CD4-positive, alpha-beta memory T cell (primary cell): ENCODE measurements at regions not wholly inside any gene's neighbourhood (a gene's known extent, or its start where the extent isn't known, plus 50 kb on each side); places are given as distances from the start of the nearest gene placed in this dataset.
"Not testable (repeated sequence)": the region's sequence is repeated elsewhere in the genome, so short reads cannot be mapped to it uniquely, and the experiment has no call there.

ENCODE experiments used
- CTCF ChIA-PET: fragments of 350-600 bp; sonication (Branson Sonifier 250); formaldehyde crosslinking; loops from one replicate; lab custom pipeline; 2021; ENCODE audit warnings: inconsistent platforms; ENCODE audit not compliant: partially characterized antibody; lab: Charles Lee
- POLR2A ChIA-PET: fragments of 350-600 bp; sonication (Branson Sonifier 250); formaldehyde crosslinking; loops from one replicate; lab custom pipeline; 2021; ENCODE audit not compliant: partially characterized antibody; lab: Charles Lee
- DNase-seq, 5 donors: peaks; one replicate each; pipeline versions ENCODE4 v3.0.0 to v3.0.0-alpha.2; 2020 to 2022; ENCODE audit warnings: mixed read lengths in 1 of 5
- H3K27ac ChIP-seq: one replicate; pipeline ENCODE4 v1.7.0; 2013; ENCODE audit warnings: low read depth, low read length
- H3K27me3 ChIP-seq: 2 replicates; pipeline ENCODE4 v1.7.0; 2013; ENCODE audit warnings: mild to moderate bottlenecking, low read length, moderate library complexity; ENCODE audit not compliant: insufficient read depth
- H3K36me3 ChIP-seq: 2 replicates; pipeline ENCODE4 v1.7.0; 2013; ENCODE audit warnings: mild to moderate bottlenecking, low read length, moderate library complexity; ENCODE audit not compliant: insufficient read depth
- H3K4me1 ChIP-seq: 2 replicates; pipeline ENCODE4 v1.7.0; 2013; ENCODE audit warnings: mild to moderate bottlenecking, low read length, moderate library complexity; ENCODE audit not compliant: insufficient read depth
- H3K4me3 ChIP-seq, 2 donors: one replicate each; pipeline ENCODE4 v1.7.0; 2013; ENCODE audit warnings: low read length in 2 of 2, mild to moderate bottlenecking in 1 of 2
- H3K9me3 ChIP-seq, 2 donors: one replicate each; pipeline ENCODE4 v1.7.0; 2013; ENCODE audit warnings: low read length in 2 of 2, control low read depth in 1 of 2; ENCODE audit not compliant: control insufficient read depth in 1 of 2
- H3K27ac Mint-ChIP-seq, 7 donors: one replicate each; pipeline ENCODE4 v1.8.0; 2020 to 2021; ENCODE audit warnings: mixed read lengths in 7 of 7, mild to moderate bottlenecking in 6 of 7, inconsistent platforms in 3 of 7, moderate library complexity in 3 of 7
- H3K27me3 Mint-ChIP-seq, 2 donors: one replicate each; pipeline ENCODE4 v1.8.0; 2020 to 2021; ENCODE audit warnings: mixed read lengths in 2 of 2
- H3K36me3 Mint-ChIP-seq, 2 donors: one replicate each; pipeline ENCODE4 v1.8.0; 2020 to 2021; ENCODE audit warnings: mixed read lengths in 2 of 2, inconsistent platforms in 1 of 2, mild to moderate bottlenecking in 1 of 2
- H3K4me1 Mint-ChIP-seq, 4 donors: one replicate each; pipeline ENCODE4 v1.8.0; 2020 to 2021; ENCODE audit warnings: mixed read lengths in 4 of 4, mild to moderate bottlenecking in 1 of 4
- H3K4me3 Mint-ChIP-seq, 8 donors: one replicate each; pipeline ENCODE4 v1.8.0; 2020 to 2021; ENCODE audit warnings: mixed read lengths in 8 of 8, mild to moderate bottlenecking in 7 of 8, moderate library complexity in 6 of 8, inconsistent platforms in 3 of 8
- H3K9me3 Mint-ChIP-seq, 8 donors: one replicate each; pipeline ENCODE4 v1.8.0; 2020 to 2021; ENCODE audit warnings: mixed read lengths in 8 of 8, mild to moderate bottlenecking in 5 of 8, inconsistent platforms in 3 of 8, moderate library complexity in 1 of 8
- intact Hi-C: fragments of 100-400 bp; cut with micrococcal nuclease; formaldehyde crosslinking; loops from one replicate; pipeline ENCODE4 v1.15.1; 2023

DNA sequence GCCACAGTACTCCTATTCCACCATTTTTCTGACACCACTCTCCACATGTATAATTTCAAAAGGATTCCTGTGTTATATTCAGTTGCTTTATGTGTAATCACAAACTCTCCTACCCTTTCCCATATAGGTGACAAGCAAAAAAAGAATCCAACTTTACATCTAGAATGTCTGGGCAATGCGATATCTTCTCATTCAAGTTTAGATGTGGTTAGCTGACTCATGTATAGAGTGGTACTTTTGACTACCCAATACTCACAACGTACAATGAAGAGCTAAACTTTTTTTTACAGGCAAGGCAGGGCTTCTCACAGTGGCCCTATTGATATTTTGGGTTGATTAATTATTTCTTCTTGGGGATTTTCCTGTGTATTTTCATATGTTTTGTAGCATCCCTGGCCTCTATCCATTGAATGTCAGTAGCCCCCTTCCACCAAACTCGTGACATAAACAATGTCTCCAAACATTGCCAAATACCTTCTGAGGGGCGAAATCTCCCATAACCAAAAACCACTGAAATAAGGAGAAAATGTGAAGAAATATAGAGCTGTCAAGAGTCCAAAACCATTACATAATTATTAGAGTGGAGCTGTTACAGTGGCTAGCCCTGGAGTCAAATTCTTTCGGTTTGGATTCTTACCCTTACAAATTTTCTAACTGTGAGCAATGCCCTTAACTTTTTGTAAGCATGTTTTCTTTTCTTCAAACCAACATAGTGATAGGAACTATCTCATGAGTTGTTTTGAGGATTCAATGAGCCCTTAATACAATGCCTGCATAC, 342.6 kb downstream of the NSUN3 start:
- intact Hi-C loops = no loop called here
- Histone ChIP-seq H3K4me3 (no peak overlapping the region), H3K27me3 (no peaks in the 10 kb centered on the region), H3K4me1 (no peaks in the 10 kb centered on the region), H3K9me3 (no peaks in the 10 kb centered on the region), H3K36me3 (no peaks in the 10 kb centered on the region), H3K27ac (no peak overlapping the region)
- H3K4me3 Mint-ChIP-seq = no peak overlapping the region
- no peak for DNase-seq
- no peaks in the 10 kb centered on the region for H3K36me3 Mint-ChIP-seq
- H3K9me3 Mint-ChIP-seq = peaks cover 0 to 6% (median 0%) of the 10 kb centered on the region in 8 donors
- H3K4me1 Mint-ChIP-seq = no peaks in the 10 kb centered on the region
- no peaks in the 10 kb centered on the region for H3K27me3 Mint-ChIP-seq
- CTCF ChIA-PET = no interaction called here
- H3K27ac Mint-ChIP-seq = no peak overlapping the region
- POLR2A ChIA-PET = no interaction called here

DNA sequence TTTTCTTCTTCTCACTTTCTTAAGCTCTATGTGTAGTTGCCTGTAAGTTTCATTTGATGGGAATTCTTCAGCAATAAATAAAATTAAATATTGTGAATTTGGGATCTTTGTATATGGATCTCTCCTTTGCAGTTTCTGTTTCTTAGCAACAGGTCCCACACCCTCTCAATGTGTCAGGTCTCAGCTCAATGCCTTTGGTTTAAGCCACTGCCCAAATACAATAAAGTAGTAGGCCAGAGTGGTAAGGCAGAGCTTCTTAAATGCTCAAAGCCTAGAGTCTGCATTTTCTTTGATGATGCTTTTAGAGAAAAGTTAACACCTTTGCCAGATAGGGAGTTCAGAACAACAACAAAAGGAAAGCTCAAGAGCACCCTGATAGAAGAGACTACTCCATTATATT, 343.7 kb downstream of the NSUN3 start:
- Mint-ChIP-seq H3K4me3 (no peak overlapping the region), H3K36me3 (no peaks in the 10 kb centered on the region), H3K27ac (no peak overlapping the region), H3K9me3 (peaks cover 0 to 6% (median 0%) of the 10 kb centered on the region in 8 donors), H3K4me1 (no peaks in the 10 kb centered on the region), H3K27me3 (no peaks in the 10 kb centered on the region)
- Histone ChIP-seq H3K4me3 (no peak overlapping the region), H3K9me3 (no peaks in the 10 kb centered on the region), H3K4me1 (no peaks in the 10 kb centered on the region), H3K36me3 (no peaks in the 10 kb centered on the region), H3K27ac (no peak overlapping the region), H3K27me3 (no peaks in the 10 kb centered on the region)
- POLR2A ChIA-PET = no interaction called here
- intact Hi-C loops = no loop called here
- CTCF ChIA-PET = no interaction called here
- DNase-seq = no peak

DNA sequence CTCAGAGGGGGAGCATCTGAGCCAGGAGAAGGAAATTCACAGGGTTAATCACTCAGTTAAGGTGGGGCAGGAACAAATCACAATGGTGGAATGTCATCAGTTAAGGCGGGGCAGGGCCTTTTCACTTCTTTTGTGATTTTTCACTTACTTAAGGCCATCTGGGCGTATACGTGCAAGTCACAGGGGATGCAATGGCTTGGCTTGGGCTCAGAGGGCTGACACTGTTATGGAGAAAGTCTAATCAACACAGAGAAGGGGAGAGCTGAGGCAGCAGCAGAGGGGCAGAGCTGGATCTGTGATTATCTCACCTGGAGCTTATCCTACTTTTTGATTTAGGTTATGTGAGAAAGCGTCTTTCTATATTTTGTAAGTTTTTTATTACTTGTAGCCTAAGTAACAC, 350.1 kb downstream of the NSUN3 start:
- POLR2A ChIA-PET = not testable (repeated sequence)

GRCh38 chr3:94413336-94414108, 350.7 kb downstream of the NSUN3 start:
- no peaks in the 10 kb centered on the region for H3K36me3 Mint-ChIP-seq
- CTCF ChIA-PET = no interaction called here

More for the DNA sequence above, 350.1 kb downstream of the NSUN3 start:
- H3K4me3 ChIP-seq, H3K9me3 Mint-ChIP-seq, DNase-seq, CTCF ChIA-PET, H3K27ac ChIP-seq, H3K4me3 Mint-ChIP-seq, H3K36me3 Mint-ChIP-seq, H3K27ac Mint-ChIP-seq, H3K4me1 Mint-ChIP-seq, H3K4me1 ChIP-seq, H3K9me3 ChIP-seq, intact Hi-C loops, H3K27me3 ChIP-seq, H3K27me3 Mint-ChIP-seq, H3K36me3 ChIP-seq: not testable (repeated sequence)

DNA sequence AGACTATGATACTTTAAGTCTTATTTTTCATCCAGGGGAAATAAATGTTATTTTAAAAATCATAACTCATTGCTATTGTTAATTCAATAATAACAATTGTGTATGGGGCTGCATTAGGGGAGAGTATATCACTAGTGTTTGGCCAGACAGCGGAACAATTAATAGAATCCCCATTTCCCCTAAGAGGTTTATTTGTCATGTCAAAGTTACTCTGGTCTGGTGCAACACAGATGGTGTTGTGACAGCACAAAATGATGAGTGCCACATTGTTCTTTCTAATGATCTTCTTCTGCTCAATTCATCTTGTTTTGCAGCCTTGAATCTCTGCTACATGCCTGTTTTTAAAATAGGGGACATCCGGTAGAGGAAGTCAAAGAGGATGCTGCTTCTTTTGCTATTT, 351.6 kb downstream of the NSUN3 start:
- Mint-ChIP-seq H3K4me1 (no peaks in the 10 kb centered on the region), H3K36me3 (no peaks in the 10 kb centered on the region), H3K4me3 (no peak overlapping the region), H3K9me3 (peaks cover 0 to 8% (median 5%) of the 10 kb centered on the region in 8 donors), H3K27ac (no peak overlapping the region), H3K27me3 (no peaks in the 10 kb centered on the region)
- Histone ChIP-seq H3K9me3 (no peaks in the 10 kb centered on the region), H3K36me3 (no peaks in the 10 kb centered on the region), H3K4me1 (no peaks in the 10 kb centered on the region), H3K4me3 (no peak overlapping the region), H3K27me3 (no peaks in the 10 kb centered on the region), H3K27ac (no peak overlapping the region)
- CTCF ChIA-PET = no interaction called here
- intact Hi-C loops = no loop called here
- POLR2A ChIA-PET = no interaction called here
- DNase-seq = no peak

More at GRCh38 chr3:94413336-94414108, 350.7 kb downstream of the NSUN3 start:
- Mint-ChIP-seq H3K9me3 (peaks cover 0 to 5% (median 2%) of the 10 kb centered on the region in 8 donors), H3K4me3 (no peak overlapping the region), H3K4me1 (no peaks in the 10 kb centered on the region), H3K27ac (no peak overlapping the region), H3K27me3 (no peaks in the 10 kb centered on the region)
- no peak for DNase-seq
- Histone ChIP-seq H3K4me1 (no peaks in the 10 kb centered on the region), H3K27me3 (no peaks in the 10 kb centered on the region), H3K4me3 (no peak overlapping the region), H3K9me3 (no peaks in the 10 kb centered on the region), H3K36me3 (no peaks in the 10 kb centered on the region), H3K27ac (no peak overlapping the region)
- intact Hi-C loops = no loop called here
- POLR2A ChIA-PET = no interaction called here

- Mint-ChIP-seq H3K36me3 (no peaks in the 10 kb centered on the region), H3K4me1 (no peaks in the 10 kb centered on the region), H3K4me3 (no peak overlapping the region), H3K9me3 (peaks cover 0 to 13% (median 6%) of the 10 kb centered on the region in 8 donors), H3K27me3 (no peaks in the 10 kb centered on the region), H3K27ac (no peak overlapping the region)
- no peak overlapping the region for H3K27ac ChIP-seq
- POLR2A ChIA-PET = no interaction called here
- no peaks in the 10 kb centered on the region for H3K4me1 ChIP-seq
- no peaks in the 10 kb centered on the region for H3K36me3 ChIP-seq
- H3K27me3 ChIP-seq = no peaks in the 10 kb centered on the region
- no peak overlapping the region for H3K4me3 ChIP-seq
- intact Hi-C loops = no loop called here
- H3K9me3 ChIP-seq = no peaks in the 10 kb centered on the region
- CTCF ChIA-PET = no interaction called here
- DNase-seq = no peak
Observed at GRCh38 chr3:94416768-94417167, 353.9 kb downstream of the NSUN3 start.

- DNase-seq = no peak
- Mint-ChIP-seq H3K4me1 (no peaks in the 10 kb centered on the region), H3K27ac (no peak overlapping the region), H3K4me3 (no peak overlapping the region), H3K36me3 (no peaks in the 10 kb centered on the region), H3K27me3 (no peaks in the 10 kb centered on the region), H3K9me3 (peaks cover 0 to 11% (median 6%) of the 10 kb centered on the region in 8 donors)
- intact Hi-C loops = no loop called here
- no peaks in the 10 kb centered on the region for H3K36me3 ChIP-seq
- no peak overlapping the region for H3K27ac ChIP-seq
- no peak overlapping the region for H3K4me3 ChIP-seq
- POLR2A ChIA-PET = no interaction called here
- H3K27me3 ChIP-seq = no peaks in the 10 kb centered on the region
- no peaks in the 10 kb centered on the region for H3K4me1 ChIP-seq
- CTCF ChIA-PET = no interaction called here
- H3K9me3 ChIP-seq = no peaks in the 10 kb centered on the region
Observed at GRCh38 chr3:94417963-94418455, 355.1 kb downstream of the NSUN3 start.
